HG03095 (cell line): ENCODE measurements at regions not wholly inside any gene's neighbourhood (a gene's known extent, or its start where the extent isn't known, plus 50 kb on each side); places are given as distances from the start of the nearest gene placed in this dataset.
"Not testable (repeated sequence)": the region's sequence is repeated elsewhere in the genome, so short reads cannot be mapped to it uniquely, and the experiment has no call there.

Experiments
- ATAC-seq: cut with Tn5 transposase; IDR thresholded peaks from one replicate; pipeline ENCODE4 v1.9.1; 2021; ENCODE audit warnings: moderate library complexity; ENCODE audit not compliant: unreplicated experiment

DNA sequence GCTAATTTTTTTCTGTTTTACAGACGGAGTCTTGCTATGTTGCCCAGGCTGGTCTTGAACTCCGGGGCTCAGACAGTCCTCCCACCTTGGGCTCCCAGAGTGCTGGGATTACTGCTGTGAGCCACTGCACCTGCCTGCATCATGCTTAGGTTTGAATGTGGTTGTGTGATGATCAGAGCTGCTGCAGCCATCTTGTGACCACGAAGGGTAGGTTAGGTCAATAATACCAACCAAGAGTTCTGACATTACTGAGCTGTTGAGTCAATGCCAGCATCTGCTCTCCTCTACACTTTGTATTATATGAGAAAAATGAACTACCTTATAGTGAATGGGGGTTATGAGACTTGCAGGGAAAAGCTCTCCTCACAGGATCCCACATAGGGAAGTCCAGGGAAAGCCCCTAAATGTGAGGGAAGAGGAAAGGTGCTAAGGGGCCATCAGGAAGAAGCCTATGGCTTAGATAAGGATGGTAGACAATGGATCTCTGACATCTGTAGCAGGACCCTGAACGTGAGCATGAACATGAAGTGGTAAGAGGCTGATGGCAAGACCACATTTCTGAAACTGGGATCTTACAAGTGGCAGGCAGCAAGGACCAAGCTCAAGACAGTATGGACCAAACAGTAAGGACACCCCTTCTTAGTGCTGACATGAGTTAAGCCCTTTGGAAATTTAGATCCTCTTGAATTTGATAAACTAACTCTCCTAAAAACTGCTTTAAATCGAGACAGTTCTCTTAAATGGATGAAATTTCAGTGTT is 75.7 kb upstream of the ZNF169 start:
- ATAC-seq = no peak

GRCh38 chr9:94188246-94188645 is 70.9 kb upstream of the ZNF169 start:
- no peak for ATAC-seq

DNA sequence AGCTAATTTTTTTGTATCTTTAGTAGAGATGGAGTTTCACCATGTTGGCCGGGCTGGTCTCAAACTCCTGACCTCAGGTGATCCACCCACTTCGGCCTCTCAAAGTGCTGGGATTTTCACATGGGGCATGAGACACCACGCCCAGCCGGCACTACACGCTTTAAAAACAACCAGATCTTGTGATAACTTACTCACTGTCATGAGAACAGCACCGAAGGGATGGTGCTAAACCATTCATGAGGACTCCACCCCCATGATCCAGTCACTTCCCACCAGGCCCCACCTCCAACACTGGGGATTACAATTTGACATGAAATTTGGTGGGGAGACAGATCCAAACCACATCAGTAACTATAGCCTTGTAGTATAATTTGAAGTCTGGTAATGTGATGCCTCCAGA is 67.4 kb upstream of the ZNF169 start:
- not testable (repeated sequence) for ATAC-seq

DNA sequence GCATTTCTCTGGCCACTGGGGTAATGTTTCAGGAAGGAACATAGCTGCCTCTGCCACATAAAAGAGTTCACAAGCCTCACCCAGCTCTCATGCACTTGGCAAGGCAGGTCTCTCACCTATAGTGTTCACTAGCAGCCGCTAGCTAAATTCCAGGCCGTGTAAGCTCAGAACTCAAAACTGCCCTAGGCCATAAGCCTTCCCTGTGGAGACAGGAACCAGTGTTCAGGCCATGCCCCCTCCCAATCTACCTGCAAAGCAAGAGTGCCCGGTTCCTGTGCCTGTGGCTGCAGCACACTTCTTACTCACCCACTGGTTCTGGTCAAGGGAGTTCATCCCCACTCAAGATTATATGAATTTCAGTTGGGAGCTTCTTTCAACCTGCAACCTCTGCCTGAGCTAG is 60.7 kb upstream of the ZNF169 start:
- no peak for ATAC-seq

- ATAC-seq = no peak
Observed at GRCh38 chr9:94199776-94200175, 59.3 kb upstream of the ZNF169 start.

DNA sequence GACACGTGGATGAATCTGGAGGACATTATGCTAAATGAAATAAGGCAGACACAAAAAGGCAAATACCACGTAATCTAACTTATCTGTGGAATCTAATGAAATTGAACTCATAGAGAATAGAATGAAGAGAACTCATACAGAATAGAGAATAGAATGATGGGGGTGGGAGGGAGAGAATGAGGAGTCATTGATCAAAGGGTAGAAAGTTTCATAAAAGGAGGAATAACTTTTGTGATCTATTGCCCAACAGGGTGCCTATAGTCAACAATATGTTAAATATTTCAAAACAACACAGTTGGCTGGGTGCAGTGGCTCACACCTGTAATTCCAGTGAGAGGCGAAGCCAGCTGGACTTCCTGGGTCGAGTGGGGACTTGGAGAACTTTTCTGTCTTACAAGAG is 54.9 kb upstream of the ZNF169 start:
- no peak for ATAC-seq

DNA sequence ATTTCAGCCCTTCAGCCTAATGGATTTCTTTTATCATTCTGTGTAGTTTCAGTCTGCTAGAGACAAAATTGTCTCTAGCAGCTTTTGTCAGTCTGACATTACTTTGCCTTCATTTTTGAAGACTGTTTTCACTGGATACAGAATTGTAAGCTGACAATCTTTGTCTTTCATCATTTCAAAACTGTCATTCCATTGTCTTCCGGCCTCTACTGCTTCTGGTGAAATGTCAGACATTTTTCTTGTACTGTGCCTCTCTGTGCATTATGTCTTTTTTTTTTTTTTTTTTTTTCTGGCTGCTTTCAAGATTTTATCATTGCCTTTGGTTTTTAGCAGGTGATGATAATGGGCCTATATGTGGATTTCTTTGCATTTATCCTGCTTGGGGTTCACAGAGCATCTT is 51.3 kb upstream of the ZNF169 start:
- ATAC-seq = no peak
